HCT116 (cell line): ENCODE measurements at regions not wholly inside any gene's neighbourhood (a gene's known extent, or its start where the extent isn't known, plus 50 kb on each side); places are given as distances from the start of the nearest gene placed in this dataset.
"Not testable (repeated sequence)": the region's sequence is repeated elsewhere in the genome, so short reads cannot be mapped to it uniquely, and the experiment has no call there.

Experiments used
- ATAC-seq: fragments of 200-7000 bp; cut with Tn5 transposase; 2 replicates; pipeline ENCODE4 v1.9.1; 2020; ENCODE audit warnings: mild to moderate bottlenecking, moderate library complexity
- BruUV-seq: library from RNA; stranded (reverse); fragments of 400-500 nt; replicated peaks from 2 replicates; lab custom pipeline; 2021; lab: Mats Ljungman, UMichigan
- CTCF ChIA-PET: fragments of 300-600 bp; sonication (Branson Sonifier 250); formaldehyde crosslinking; loops from one replicate; lab custom pipeline; 2021; ENCODE audit warnings: antibody characterized with exemption; lab: Charles Lee
- POLR2A ChIA-PET: fragments of 300-600, 350-600 bp; sonication (Branson Sonifier 250); formaldehyde crosslinking; loops from one replicate; lab custom pipeline; 2021; ENCODE audit warnings: antibody characterized with exemption; lab: Charles Lee
- RAD21 ChIA-PET, 2 experiments: fragments of 300-600 bp; sonication (Branson Sonifier 250); formaldehyde crosslinking; loops; one replicate each; lab custom pipeline; 2023; ENCODE audit warnings: low total read pairs in 2 of 2; ENCODE audit not compliant: uncharacterized antibody in 2 of 2, unreplicated experiment in 2 of 2, low non-redundant PET in 1 of 2; lab: Charles Lee
- DNase-seq: peaks from one replicate; pipeline ENCODE4 v3.0.0-alpha.2; 2010; ENCODE audit warnings: low read depth, low spot score
- H2AFZ ChIP-seq: fragments of 200-600 bp; shearing (Covaris generic), sonication (generic); 2 replicates; pipeline ENCODE4 v1.6.1; 2017; ENCODE audit warnings: low read depth, mixed run types, mixed read lengths, antibody characterized with exemption, low read length; ENCODE audit not compliant: poor library complexity, severe bottlenecking
- H3K27ac ChIP-seq: 2 replicates; pipeline ENCODE4 v1.5.1; 2012; ENCODE audit warnings: low read depth, low read length
- H3K27me3 ChIP-seq: fragments of 200-600 bp; sonication (generic); 2 replicates; pipeline ENCODE4 v1.6.1; 2016; ENCODE audit warnings: mixed run types, low read length, mixed read lengths; ENCODE audit not compliant: insufficient read depth
- H3K36me3 ChIP-seq, 2 experiments: fragments of 200-500 bp in 1 of 2; fragments of 200-600 bp in 1 of 2; sonication (Bioruptor generic) in 1 of 2; sonication (generic) in 1 of 2; 2 replicates each; pipeline versions ENCODE4 v1.5.1 to v1.6.1; 2014 to 2016; ENCODE audit warnings: low read length in 2 of 2, inconsistent platforms in 1 of 2, mixed read lengths in 1 of 2, mixed run types in 1 of 2; ENCODE audit not compliant: insufficient read depth in 2 of 2, control insufficient read depth in 1 of 2
- H3K4me1 ChIP-seq, 2 experiments: fragments of 200-600 bp in 1 of 2; sonication (generic) in 1 of 2; 2 replicates each; pipeline versions ENCODE4 v1.5.1 to v1.6.1; 2012 to 2017; ENCODE audit warnings: low read length in 2 of 2, inconsistent platforms in 1 of 2, mild to moderate bottlenecking in 1 of 2, mixed read lengths in 1 of 2, mixed run types in 1 of 2, moderate library complexity in 1 of 2; ENCODE audit not compliant: insufficient read depth in 2 of 2, control insufficient read depth in 1 of 2
- H3K4me2 ChIP-seq: fragments of 200-600 bp; sonication (generic); 2 replicates; pipeline ENCODE4 v1.6.1; 2017; ENCODE audit warnings: mixed run types, low read length, mixed read lengths
- H3K4me3 ChIP-seq, 2 experiments: fragments of 200-600 bp in 1 of 2; sonication (generic) in 1 of 2; replicated peaks in 1 of 2; 2 replicates each; pipeline ENCODE4 v1.5.1; 2011 to 2016; ENCODE audit warnings: low read length in 2 of 2, control low read depth in 1 of 2, low read depth in 1 of 2, mild to moderate bottlenecking in 1 of 2, mixed read lengths in 1 of 2, mixed run types in 1 of 2
- H3K79me2 ChIP-seq: fragments of 200-600 bp; sonication (generic); 2 replicates; pipeline ENCODE4 v1.6.1; 2017; ENCODE audit warnings: mild to moderate bottlenecking, mixed run types, low read length, moderate library complexity, mixed read lengths; ENCODE audit not compliant: insufficient read depth
- H3K9ac ChIP-seq: fragments of 200-600 bp; sonication (generic); 2 replicates; pipeline ENCODE4 v1.6.1; 2016; ENCODE audit warnings: low read length, mixed read lengths
- H3K9me2 ChIP-seq: fragments of 200-600 bp; sonication (generic), shearing (Covaris generic); 2 replicates; pipeline ENCODE4 v1.6.1; 2017; ENCODE audit warnings: mixed run types, mild to moderate bottlenecking, moderate library complexity; ENCODE audit not compliant: insufficient read depth
- H3K9me3 ChIP-seq, 2 experiments: fragments of 200-500 bp in 1 of 2; fragments of 200-600 bp in 1 of 2; sonication (Bioruptor generic) in 1 of 2; sonication (generic) in 1 of 2; 2 replicates each; pipeline ENCODE4 v1.6.1; 2014 to 2017; ENCODE audit warnings: low read length in 2 of 2, mixed read lengths in 2 of 2, inconsistent platforms in 1 of 2, low read depth in 1 of 2, mild to moderate bottlenecking in 1 of 2, mixed run types in 1 of 2, moderate library complexity in 1 of 2; ENCODE audit not compliant: control insufficient read depth in 1 of 2, insufficient read depth in 1 of 2
- H4K20me1 ChIP-seq: fragments of 200-600 bp; sonication (generic), shearing (Covaris generic); 2 replicates; pipeline ENCODE4 v1.6.1; 2017; ENCODE audit warnings: mixed run types, mild to moderate bottlenecking, moderate library complexity; ENCODE audit not compliant: insufficient read depth
- CEBPB ChIP-seq: IDR thresholded peaks from 2 replicates; pipeline ENCODE4 v1.6.1; 2012; ENCODE audit warnings: low read depth
- ELF1 ChIP-seq: IDR thresholded peaks from 2 replicates; pipeline ENCODE4 v1.6.1; 2012; ENCODE audit warnings: low read depth, borderline replicate concordance
- JUND ChIP-seq: IDR thresholded peaks from 2 replicates; pipeline ENCODE4 v1.6.1; 2012
- MAX ChIP-seq: IDR thresholded peaks from 2 replicates; pipeline ENCODE4 v1.6.1; 2012
- POLR2A ChIP-seq: IDR thresholded peaks from 2 replicates; pipeline ENCODE4 v1.7.0; 2011; ENCODE audit warnings: borderline replicate concordance; ENCODE audit not compliant: insufficient read depth, insufficient read length; ENCODE audit errors: extremely low read depth
- SP1 ChIP-seq: IDR thresholded peaks from 2 replicates; pipeline ENCODE4 v1.6.1; 2012; ENCODE audit warnings: low read depth
- ZFX ChIP-seq: fragments of 450-650 bp; IDR thresholded peaks from 2 replicates; pipeline ENCODE4 v1.6.1; 2017
- intact Hi-C: fragments of 100-400 bp; cut with micrococcal nuclease; formaldehyde crosslinking; loops from 2 replicates; pipeline ENCODE4 v1.10.0; 2022
- TF ChIP-seq, protein P1 (sequence below), 3 experiments: fragments of 200-600 bp in 1 of 3; sonication (generic) in 1 of 3; IDR thresholded peaks in 2 of 3; conservative IDR thresholded peaks in 1 of 3; 2 replicates each; pipeline ENCODE4 v1.5.1; 2012 to 2017; ENCODE audit warnings: low read depth in 2 of 3, low read length in 2 of 3, antibody characterized with exemption in 1 of 3, borderline replicate concordance in 1 of 3, control low read depth in 1 of 3, mild to moderate bottlenecking in 1 of 3, mixed read lengths in 1 of 3, mixed run types in 1 of 3, moderate library complexity in 1 of 3; ENCODE audit not compliant: insufficient read depth in 1 of 3

GRCh38 chr7:51602376-51602775 lies 285.8 kb upstream of the COBL start:
- no peaks in the 10 kb centered on the region for H4K20me1 ChIP-seq
- intact Hi-C loops: no loop called here
- H3K9me3 ChIP-seq: no peaks in the 10 kb centered on the region
- H3K4me1 ChIP-seq: peaks cover 0 to 7% of the 10 kb centered on the region in 2 experiments; a peak in 1 of 4 replicates
- no peak overlapping the region for H3K9ac ChIP-seq
- H3K27me3 ChIP-seq: no peaks in the 10 kb centered on the region
- RAD21 ChIA-PET: no interaction called here
- DNase-seq: no peak
- BruUV-seq: no TSS peak
- POLR2A ChIA-PET: no interaction called here
- no peaks in the 10 kb centered on the region for H3K36me3 ChIP-seq
- H3K79me2 ChIP-seq: no peaks in the 10 kb centered on the region
- CTCF ChIA-PET: no interaction called here
- H3K4me2 ChIP-seq: no peak overlapping the region
- H3K27ac ChIP-seq: no peak overlapping the region
- H3K4me3 ChIP-seq: no peak overlapping the region
- H2AFZ ChIP-seq: no peak overlapping the region
- no peak for ATAC-seq
- TF ChIP-seq ZFX (no peak), CEBPB (no peak), ELF1 (no peak), JUND (no peak), POLR2A (no peak), SP1 (no peak)
- TF ChIP-seq, protein P1, sequence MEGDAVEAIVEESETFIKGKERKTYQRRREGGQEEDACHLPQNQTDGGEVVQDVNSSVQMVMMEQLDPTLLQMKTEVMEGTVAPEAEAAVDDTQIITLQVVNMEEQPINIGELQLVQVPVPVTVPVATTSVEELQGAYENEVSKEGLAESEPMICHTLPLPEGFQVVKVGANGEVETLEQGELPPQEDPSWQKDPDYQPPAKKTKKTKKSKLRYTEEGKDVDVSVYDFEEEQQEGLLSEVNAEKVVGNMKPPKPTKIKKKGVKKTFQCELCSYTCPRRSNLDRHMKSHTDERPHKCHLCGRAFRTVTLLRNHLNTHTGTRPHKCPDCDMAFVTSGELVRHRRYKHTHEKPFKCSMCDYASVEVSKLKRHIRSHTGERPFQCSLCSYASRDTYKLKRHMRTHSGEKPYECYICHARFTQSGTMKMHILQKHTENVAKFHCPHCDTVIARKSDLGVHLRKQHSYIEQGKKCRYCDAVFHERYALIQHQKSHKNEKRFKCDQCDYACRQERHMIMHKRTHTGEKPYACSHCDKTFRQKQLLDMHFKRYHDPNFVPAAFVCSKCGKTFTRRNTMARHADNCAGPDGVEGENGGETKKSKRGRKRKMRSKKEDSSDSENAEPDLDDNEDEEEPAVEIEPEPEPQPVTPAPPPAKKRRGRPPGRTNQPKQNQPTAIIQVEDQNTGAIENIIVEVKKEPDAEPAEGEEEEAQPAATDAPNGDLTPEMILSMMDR (IDR thresholded peaks at IDR 0.05 in 2 of 3, conservative IDR thresholded peaks at IDR 0.05 in 1 of 3; ENCODE audit: borderline replicate concordance in 1 of 3, insufficient read depth in 1 of 3, low read depth in 2 of 3, low read length in 2 of 3): no peak
- no peaks in the 10 kb centered on the region for H3K9me2 ChIP-seq

DNA sequence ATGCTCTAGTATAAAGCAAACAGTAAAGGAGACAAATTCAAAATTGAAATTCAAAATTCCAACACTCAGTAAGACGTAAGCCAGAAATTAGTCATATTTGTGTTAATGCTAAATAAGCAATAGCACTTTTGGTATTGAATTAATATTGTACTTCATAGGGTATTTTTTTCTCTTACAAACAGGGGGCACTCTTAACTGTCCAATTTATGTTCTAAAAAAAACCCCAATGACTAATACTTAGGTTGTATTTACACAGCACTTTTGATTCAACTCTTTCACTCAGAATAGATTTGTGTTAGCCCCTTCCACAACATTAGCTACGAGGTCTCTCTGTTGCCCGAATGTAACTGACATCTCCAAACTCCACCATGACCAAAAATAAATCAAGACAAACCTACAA lies 284.9 kb upstream of the COBL start:
- no peaks in the 10 kb centered on the region for H4K20me1 ChIP-seq
- no peak for DNase-seq
- H2AFZ ChIP-seq: no peak overlapping the region
- H3K4me1 ChIP-seq: peaks cover 0 to 2% of the 10 kb centered on the region in 2 experiments; a peak in 1 of 4 replicates
- no peaks in the 10 kb centered on the region for H3K79me2 ChIP-seq
- H3K36me3 ChIP-seq: no peaks in the 10 kb centered on the region
- ChIA-PET POLR2A (no interaction called here), CTCF (no interaction called here), RAD21 (no interaction called here)
- no peak for TF ChIP-seq SP1
- TF ChIP-seq MAX: no peak
- no peak for TF ChIP-seq CEBPB
- no peak for ATAC-seq
- H3K27ac ChIP-seq: no peak overlapping the region
- H3K9me3 ChIP-seq: no peaks in the 10 kb centered on the region
- H3K9ac ChIP-seq: no peak overlapping the region
- intact Hi-C loops: no loop called here
- no peak overlapping the region for H3K4me3 ChIP-seq
- no peaks in the 10 kb centered on the region for H3K27me3 ChIP-seq
- no peaks in the 10 kb centered on the region for H3K9me2 ChIP-seq
- no peak overlapping the region for H3K4me2 ChIP-seq
- BruUV-seq: no TSS peak

DNA sequence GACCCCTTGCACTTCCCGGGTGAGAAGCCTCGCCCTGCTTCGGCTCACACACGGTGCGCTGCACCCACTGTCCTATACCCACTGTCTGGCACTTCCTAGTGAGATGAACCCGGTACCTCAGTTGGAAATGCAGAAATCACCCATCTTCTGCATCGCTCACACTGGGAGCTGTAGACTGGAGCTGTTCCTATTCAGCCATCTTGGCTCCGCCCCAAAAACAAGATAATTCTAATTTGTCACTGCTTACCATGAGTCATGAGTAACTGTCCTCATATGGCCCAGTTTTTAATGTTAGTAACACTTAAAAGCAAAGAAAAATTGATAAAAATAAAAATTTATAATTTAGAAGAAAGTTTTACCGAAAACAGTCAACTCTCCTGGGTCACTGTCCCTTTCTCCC lies 283.3 kb upstream of the COBL start:
- DNase-seq, H3K4me2 ChIP-seq, POLR2A ChIA-PET, H3K27me3 ChIP-seq, H4K20me1 ChIP-seq, H3K4me3 ChIP-seq, H3K36me3 ChIP-seq, intact Hi-C loops, H3K9ac ChIP-seq, H3K4me1 ChIP-seq, H3K79me2 ChIP-seq, CTCF ChIA-PET, H3K9me3 ChIP-seq, ATAC-seq, BruUV-seq, H3K27ac ChIP-seq, RAD21 ChIA-PET, H3K9me2 ChIP-seq, H2AFZ ChIP-seq: not testable (repeated sequence)
